ENCODE measurements at regions not wholly inside any gene's neighbourhood (a gene's known extent, or its start where the extent isn't known, plus 50 kb on each side); places are given as distances from the start of the nearest gene placed in this dataset.

- TF ChIP-seq CTCF (IDR thresholded peaks at IDR 0.05; ENCODE audit: insufficient read depth, low read depth, low read length, missing control alignments): no peak
Measured at GRCh38 chr5:167481345-167481744, 810.1 kb upstream of the WWC1 start.

GRCh38 chr5:167482555-167482954 is 808.9 kb upstream of the WWC1 start:
- TF ChIP-seq CTCF (IDR thresholded peaks at IDR 0.05; ENCODE audit: insufficient read depth, low read depth, low read length, missing control alignments): no peak
- no peak for DNase-seq (ENCODE audit: low read depth)
- no peak overlapping the region for H3K4me3 ChIP-seq (ENCODE audit: low read length)

More at GRCh38 chr5:167481345-167481744, 810.1 kb upstream of the WWC1 start:
- H3K4me3 ChIP-seq (ENCODE audit: low read length): no peak overlapping the region
- no peak for DNase-seq (ENCODE audit: low read depth)

- TF ChIP-seq CTCF (IDR thresholded peaks at IDR 0.05; ENCODE audit: insufficient read depth, low read depth, low read length, missing control alignments): no peak
- H3K4me3 ChIP-seq (ENCODE audit: low read length): no peak overlapping the region
- DNase-seq (ENCODE audit: low read depth): no peak
Measured at GRCh38 chr5:167485061-167485774, 806.2 kb upstream of the WWC1 start.

GRCh38 chr5:167488371-167488770 is 803.1 kb upstream of the WWC1 start:
- DNase-seq (ENCODE audit: low read depth): no peak
- no peak overlapping the region for H3K4me3 ChIP-seq (ENCODE audit: low read length)
- no peak for TF ChIP-seq CTCF (IDR thresholded peaks at IDR 0.05; ENCODE audit: insufficient read depth, low read depth, low read length, missing control alignments)

GRCh38 chr5:167489202-167489601 is 802.2 kb upstream of the WWC1 start:
- no peak overlapping the region for H3K4me3 ChIP-seq (ENCODE audit: low read length)

GRCh38 chr5:167503926-167504720 is 787.3 kb upstream of the WWC1 start:
- no peak for DNase-seq (ENCODE audit: low read depth)
- no peak overlapping the region for H3K4me3 ChIP-seq (ENCODE audit: low read length)
- no peak for TF ChIP-seq CTCF (IDR thresholded peaks at IDR 0.05; ENCODE audit: insufficient read depth, low read depth, low read length, missing control alignments)

More at GRCh38 chr5:167489202-167489601, 802.2 kb upstream of the WWC1 start:
- no peak for TF ChIP-seq CTCF (IDR thresholded peaks at IDR 0.05; ENCODE audit: insufficient read depth, low read depth, low read length, missing control alignments)
- peak; percentile 9 for DNase-seq (ENCODE audit: low read depth)
